Transverse colon (tissue), 3 donors: ENCODE measurements at regions not wholly inside any gene's neighbourhood (a gene's known extent, or its start where the extent isn't known, plus 50 kb on each side); places are given as distances from the start of the nearest gene placed in this dataset.

ENCODE experiments used
- POLR2A ChIP-seq: fragments of 450-650 bp; IDR thresholded peaks from one replicate; pipeline ENCODE4 v1.6.1; 2016; ENCODE audit warnings: antibody characterized with exemption, mild to moderate bottlenecking, moderate library complexity
- TF ChIP-seq, protein P1 (sequence below), 5 experiments: fragments of 200-600 bp in 3 of 5; fragments of 450-650 bp in 2 of 5; sonication (generic) in 3 of 5; IDR thresholded peaks; 1 replicate in 2 of 5; 2 replicates in 3 of 5; pipeline ENCODE4 v1.5.1; 2016 to 2017; ENCODE audit warnings: antibody characterized with exemption in 5 of 5, inconsistent platforms in 3 of 5, mild to moderate bottlenecking in 2 of 5, moderate library complexity in 1 of 5

DNA sequence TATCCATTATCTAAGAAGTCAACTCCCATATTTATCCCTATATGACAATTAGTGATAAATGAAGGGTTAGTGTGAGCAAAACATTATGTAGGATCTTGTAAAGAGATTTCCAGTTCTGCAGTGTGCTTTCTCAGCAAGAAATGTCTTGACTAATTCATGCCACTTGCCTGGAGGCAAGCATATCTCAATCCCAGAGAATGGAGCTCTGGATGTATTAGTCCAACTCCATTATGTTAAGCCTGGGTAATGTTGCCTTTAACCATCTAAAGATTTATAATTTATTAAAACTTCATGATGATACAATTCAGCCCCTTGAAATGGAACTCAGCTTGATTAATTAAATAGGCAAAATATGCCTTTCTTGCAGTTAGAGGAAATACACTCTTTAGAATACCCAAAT lies 1079.9 kb upstream of the LRRTM3 start:
- TF ChIP-seq POLR2A, result no peak
- TF ChIP-seq, protein P1, sequence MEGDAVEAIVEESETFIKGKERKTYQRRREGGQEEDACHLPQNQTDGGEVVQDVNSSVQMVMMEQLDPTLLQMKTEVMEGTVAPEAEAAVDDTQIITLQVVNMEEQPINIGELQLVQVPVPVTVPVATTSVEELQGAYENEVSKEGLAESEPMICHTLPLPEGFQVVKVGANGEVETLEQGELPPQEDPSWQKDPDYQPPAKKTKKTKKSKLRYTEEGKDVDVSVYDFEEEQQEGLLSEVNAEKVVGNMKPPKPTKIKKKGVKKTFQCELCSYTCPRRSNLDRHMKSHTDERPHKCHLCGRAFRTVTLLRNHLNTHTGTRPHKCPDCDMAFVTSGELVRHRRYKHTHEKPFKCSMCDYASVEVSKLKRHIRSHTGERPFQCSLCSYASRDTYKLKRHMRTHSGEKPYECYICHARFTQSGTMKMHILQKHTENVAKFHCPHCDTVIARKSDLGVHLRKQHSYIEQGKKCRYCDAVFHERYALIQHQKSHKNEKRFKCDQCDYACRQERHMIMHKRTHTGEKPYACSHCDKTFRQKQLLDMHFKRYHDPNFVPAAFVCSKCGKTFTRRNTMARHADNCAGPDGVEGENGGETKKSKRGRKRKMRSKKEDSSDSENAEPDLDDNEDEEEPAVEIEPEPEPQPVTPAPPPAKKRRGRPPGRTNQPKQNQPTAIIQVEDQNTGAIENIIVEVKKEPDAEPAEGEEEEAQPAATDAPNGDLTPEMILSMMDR (IDR thresholded peaks at IDR 0.05), result no peak
